ENCODE measurements at regions not wholly inside any gene's neighbourhood (a gene's known extent, or its start where the extent isn't known, plus 50 kb on each side); places are given as distances from the start of the nearest gene placed in this dataset.
"Not testable (repeated sequence)": the region's sequence is repeated elsewhere in the genome, so short reads cannot be mapped to it uniquely, and the experiment has no call there.

- H3K4me3 Mint-ChIP-seq: no peak overlapping the region
- H3K36me3 Mint-ChIP-seq: peaks cover 11% of the 10 kb centered on the region
- DNase-seq (ENCODE audit: low spot score in 2 of 2) (no peak), ATAC-seq (ENCODE audit: low read depth) (no peak)
- no peaks in the 10 kb centered on the region for H3K4me1 Mint-ChIP-seq
- H3K27ac Mint-ChIP-seq: no peak overlapping the region
- peaks cover 19% of the 10 kb centered on the region for H3K27me3 Mint-ChIP-seq
- H3K9me3 Mint-ChIP-seq: peaks cover 9% of the 10 kb centered on the region
Observed at GRCh38 chr4:1523907-1524636, 117.8 kb upstream of the NKX1-1 start.

GRCh38 chr4:1523506-1523905 lies 117.3 kb upstream of the NKX1-1 start:
- Mint-ChIP-seq H3K9me3 (peaks cover 9% of the 10 kb centered on the region), H3K27me3 (peaks cover 19% of the 10 kb centered on the region), H3K27ac (no peak overlapping the region), H3K4me1 (no peaks in the 10 kb centered on the region), H3K4me3 (no peak overlapping the region), H3K36me3 (peaks cover 11% of the 10 kb centered on the region)
- DNase-seq (ENCODE audit: low spot score in 2 of 2) (no peak), ATAC-seq (ENCODE audit: low read depth) (no peak)

GRCh38 chr4:1523033-1523432 lies 116.8 kb upstream of the NKX1-1 start:
- Mint-ChIP-seq H3K27me3 (peaks cover 19% of the 10 kb centered on the region), H3K36me3 (peaks cover 11% of the 10 kb centered on the region), H3K4me1 (no peaks in the 10 kb centered on the region), H3K4me3 (no peak overlapping the region), H3K9me3 (peaks cover 9% of the 10 kb centered on the region), H3K27ac (no peak overlapping the region)
- ATAC-seq (ENCODE audit: low read depth) (no peak), DNase-seq (ENCODE audit: low spot score in 2 of 2) (no peak)

- H3K27me3 Mint-ChIP-seq: peaks cover 19% of the 10 kb centered on the region
- no peak overlapping the region for H3K4me3 Mint-ChIP-seq
- H3K9me3 Mint-ChIP-seq: peaks cover 9% of the 10 kb centered on the region
- ATAC-seq (ENCODE audit: low read depth) (no peak), DNase-seq (ENCODE audit: low spot score in 2 of 2) (no peak)
- peaks cover 11% of the 10 kb centered on the region for H3K36me3 Mint-ChIP-seq
- H3K4me1 Mint-ChIP-seq: no peaks in the 10 kb centered on the region
- H3K27ac Mint-ChIP-seq: no peak overlapping the region
Observed at GRCh38 chr4:1522606-1523005, 116.4 kb upstream of the NKX1-1 start.

GRCh38 chr4:1521821-1522361 lies 115.6 kb upstream of the NKX1-1 start:
- ATAC-seq (ENCODE audit: low read depth) (no peak), DNase-seq (ENCODE audit: low spot score in 2 of 2) (no peak)
- no peaks in the 10 kb centered on the region for H3K4me1 Mint-ChIP-seq
- H3K4me3 Mint-ChIP-seq: no peak overlapping the region
- peaks cover 11% of the 10 kb centered on the region for H3K36me3 Mint-ChIP-seq
- H3K27me3 Mint-ChIP-seq: peaks cover 19% of the 10 kb centered on the region
- H3K9me3 Mint-ChIP-seq: peaks cover 9% of the 10 kb centered on the region
- no peak overlapping the region for H3K27ac Mint-ChIP-seq

GRCh38 chr4:1520795-1521576 lies 114.7 kb upstream of the NKX1-1 start:
- H3K4me1 Mint-ChIP-seq; DNase-seq (ENCODE audit: low spot score in 2 of 2); H3K27ac Mint-ChIP-seq; H3K9me3 Mint-ChIP-seq: not testable (repeated sequence)
- Mint-ChIP-seq H3K27me3 (peaks cover 19% of the 10 kb centered on the region), H3K36me3 (peaks cover 11% of the 10 kb centered on the region), H3K4me3 (peak overlapping the region; percentile 51)
- peak; percentile 42 for ATAC-seq (ENCODE audit: low read depth)

- Mint-ChIP-seq H3K4me1 (no peaks in the 10 kb centered on the region), H3K27ac (no peak overlapping the region), H3K27me3 (peaks cover 12% of the 10 kb centered on the region), H3K36me3 (peaks cover 3% of the 10 kb centered on the region), H3K9me3 (no peaks in the 10 kb centered on the region), H3K4me3 (peak overlapping the region; percentile 24)
- DNase-seq (ENCODE audit: low spot score in 2 of 2): no peak
- no peak for ATAC-seq (ENCODE audit: low read depth)
Observed at GRCh38 chr4:1519787-1520661, 113.8 kb upstream of the NKX1-1 start.

- H3K27me3 Mint-ChIP-seq: peaks cover 12% of the 10 kb centered on the region
Observed at GRCh38 chr4:1518997-1519700, 112.9 kb upstream of the NKX1-1 start.

GRCh38 chr4:1517592-1518411 lies 111.6 kb upstream of the NKX1-1 start:
- H3K9me3 Mint-ChIP-seq: no peaks in the 10 kb centered on the region
- no peak overlapping the region for H3K4me3 Mint-ChIP-seq
- H3K4me1 Mint-ChIP-seq: no peaks in the 10 kb centered on the region
- peaks cover 1% of the 10 kb centered on the region for H3K36me3 Mint-ChIP-seq
- H3K27ac Mint-ChIP-seq: no peak overlapping the region
- H3K27me3 Mint-ChIP-seq: peaks cover 2% of the 10 kb centered on the region
- no peak for DNase-seq (ENCODE audit: low spot score in 2 of 2)
- ATAC-seq (ENCODE audit: low read depth): no peak

More at GRCh38 chr4:1518997-1519700, 112.9 kb upstream of the NKX1-1 start:
- Mint-ChIP-seq H3K4me3 (no peak overlapping the region), H3K9me3 (no peaks in the 10 kb centered on the region), H3K36me3 (peaks cover 3% of the 10 kb centered on the region), H3K4me1 (no peaks in the 10 kb centered on the region), H3K27ac (no peak overlapping the region)
- DNase-seq (ENCODE audit: low spot score in 2 of 2) (no peak), ATAC-seq (ENCODE audit: low read depth) (no peak)

- ATAC-seq (ENCODE audit: low read depth) (no peak), DNase-seq (ENCODE audit: low spot score in 2 of 2) (no peak)
- Mint-ChIP-seq H3K27ac (no peak overlapping the region), H3K36me3 (peaks cover 1% of the 10 kb centered on the region), H3K4me3 (no peak overlapping the region), H3K27me3 (peaks cover 2% of the 10 kb centered on the region), H3K4me1 (no peaks in the 10 kb centered on the region), H3K9me3 (no peaks in the 10 kb centered on the region)
Observed at GRCh38 chr4:1516881-1517480, 110.7 kb upstream of the NKX1-1 start.

- no peaks in the 10 kb centered on the region for H3K4me1 Mint-ChIP-seq
- no peaks in the 10 kb centered on the region for H3K9me3 Mint-ChIP-seq
- peaks cover 1% of the 10 kb centered on the region for H3K36me3 Mint-ChIP-seq
- DNase-seq (ENCODE audit: low spot score in 2 of 2): no peak
- H3K27me3 Mint-ChIP-seq: peaks cover 5% of the 10 kb centered on the region
- no peak overlapping the region for H3K27ac Mint-ChIP-seq
- H3K4me3 Mint-ChIP-seq: no peak overlapping the region
- ATAC-seq (ENCODE audit: low read depth): no peak
Observed at GRCh38 chr4:1516261-1516660, 110.0 kb upstream of the NKX1-1 start.

GRCh38 chr4:1515763-1516162 lies 109.5 kb upstream of the NKX1-1 start:
- H3K27me3 Mint-ChIP-seq: peaks cover 5% of the 10 kb centered on the region

More at GRCh38 chr4:1515763-1516162, 109.5 kb upstream of the NKX1-1 start:
- Mint-ChIP-seq H3K4me3 (no peak overlapping the region), H3K27ac (no peak overlapping the region), H3K9me3 (no peaks in the 10 kb centered on the region), H3K36me3 (peaks cover 1% of the 10 kb centered on the region), H3K4me1 (no peaks in the 10 kb centered on the region)
- ATAC-seq (ENCODE audit: low read depth) (no peak), DNase-seq (ENCODE audit: low spot score in 2 of 2) (no peak)

Measured in memory B cell (primary cell).